ENCODE measurements at regions not wholly inside any gene's neighbourhood (a gene's known extent, or its start where the extent isn't known, plus 50 kb on each side); places are given as distances from the start of the nearest gene placed in this dataset.
"Not testable (repeated sequence)": the region's sequence is repeated elsewhere in the genome, so short reads cannot be mapped to it uniquely, and the experiment has no call there.

GRCh38 chr3:197430934-197431333 is 124.8 kb downstream of the BDH1 start:
- no peak for DNase-seq (ENCODE audit: low read depth)

GRCh38 chr3:197430502-197430901 is 125.3 kb downstream of the BDH1 start:
- no peak for DNase-seq (ENCODE audit: low read depth)

GRCh38 chr3:197428952-197429351 is 126.8 kb downstream of the BDH1 start:
- DNase-seq (ENCODE audit: low read depth): no peak

GRCh38 chr3:197428117-197428801 is 127.5 kb downstream of the BDH1 start:
- DNase-seq (ENCODE audit: low read depth): peak; percentile 38

GRCh38 chr3:197427021-197427420 is 128.6 kb upstream of the DLG1 start:
- no peak for DNase-seq (ENCODE audit: low read depth)

- no peak for DNase-seq (ENCODE audit: low read depth)
Observed at GRCh38 chr3:197426121-197426566, 127.7 kb upstream of the DLG1 start.

- DNase-seq (ENCODE audit: low read depth): no peak
Observed at GRCh38 chr3:197425485-197426120, 127.2 kb upstream of the DLG1 start.

- no peak for DNase-seq (ENCODE audit: low read depth)
Observed at GRCh38 chr3:197424674-197425484, 126.5 kb upstream of the DLG1 start.

- no peak for DNase-seq (ENCODE audit: low read depth)
Observed at GRCh38 chr3:197424266-197424665, 125.9 kb upstream of the DLG1 start.

GRCh38 chr3:197423376-197423775 is 125.0 kb upstream of the DLG1 start:
- DNase-seq (ENCODE audit: low read depth): no peak

- no peak for DNase-seq (ENCODE audit: low read depth)
Observed at GRCh38 chr3:197422506-197422905, 124.1 kb upstream of the DLG1 start.

- DNase-seq (ENCODE audit: low read depth): no peak
Observed at GRCh38 chr3:197421021-197421420, 122.6 kb upstream of the DLG1 start.

- DNase-seq (ENCODE audit: low read depth): no peak
Observed at GRCh38 chr3:197420566-197420965, 122.2 kb upstream of the DLG1 start.

- DNase-seq (ENCODE audit: low read depth): no peak
Observed at GRCh38 chr3:197420115-197420514, 121.7 kb upstream of the DLG1 start.

- no peak for DNase-seq (ENCODE audit: low read depth)
Observed at GRCh38 chr3:197419696-197420095, 121.3 kb upstream of the DLG1 start.

- DNase-seq (ENCODE audit: low read depth): no peak
Observed at GRCh38 chr3:197417911-197418618, 119.7 kb upstream of the DLG1 start.

- DNase-seq (ENCODE audit: low read depth): no peak
Observed at GRCh38 chr3:197417441-197417840, 119.0 kb upstream of the DLG1 start.

GRCh38 chr3:197411899-197412298 is 113.5 kb upstream of the DLG1 start:
- not testable (repeated sequence) for DNase-seq (ENCODE audit: low read depth)

GRCh38 chr3:197410170-197410569 is 111.8 kb upstream of the DLG1 start:
- DNase-seq (ENCODE audit: low read depth): not testable (repeated sequence)

- no peak for DNase-seq (ENCODE audit: low read depth)
Observed at GRCh38 chr3:197408177-197408957, 110.0 kb upstream of the DLG1 start.

GRCh38 chr3:197407526-197407925 is 109.1 kb upstream of the DLG1 start:
- no peak for DNase-seq (ENCODE audit: low read depth)

GRCh38 chr3:197407053-197407452 is 108.6 kb upstream of the DLG1 start:
- DNase-seq (ENCODE audit: low read depth): no peak
